GM21737 (cell line): ENCODE measurements at regions not wholly inside any gene's neighbourhood (a gene's known extent, or its start where the extent isn't known, plus 50 kb on each side); places are given as distances from the start of the nearest gene placed in this dataset.
A peak's percentile ranks its signal among the peaks of the same experiment; 100 is the strongest.

Experiments
- ATAC-seq: cut with Tn5 transposase; IDR thresholded peaks from one replicate; pipeline ENCODE4 v1.9.1; 2021; ENCODE audit warnings: mild to moderate bottlenecking, moderate library complexity; ENCODE audit not compliant: unreplicated experiment

- no peak for ATAC-seq
Observed at GRCh38 chr3:24963762-24964625, 464.1 kb upstream of the RARB start.

GRCh38 chr3:24965706-24966385, 462.2 kb upstream of the RARB start:
- no peak for ATAC-seq

GRCh38 chr3:24968036-24968435, 460.0 kb upstream of the RARB start:
- ATAC-seq = no peak

- no peak for ATAC-seq
Observed at GRCh38 chr3:24972491-24972890, 455.6 kb upstream of the RARB start.

- ATAC-seq = no peak
Observed at GRCh38 chr3:24981309-24981708, 446.8 kb upstream of the RARB start.

- no peak for ATAC-seq
Observed at GRCh38 chr3:24981924-24982323, 446.1 kb upstream of the RARB start.

GRCh38 chr3:24985668-24986067, 442.4 kb upstream of the RARB start:
- no peak for ATAC-seq

- no peak for ATAC-seq
Observed at GRCh38 chr3:24986612-24987011, 441.5 kb upstream of the RARB start.

GRCh38 chr3:24999357-24999756, 428.7 kb upstream of the RARB start:
- no peak for ATAC-seq

- no peak for ATAC-seq
Observed at GRCh38 chr3:25000971-25001591, 427.0 kb upstream of the RARB start.

GRCh38 chr3:25002052-25002451, 426.0 kb upstream of the RARB start:
- no peak for ATAC-seq

GRCh38 chr3:25007974-25008658, 419.9 kb upstream of the RARB start:
- ATAC-seq = peak; percentile 99

GRCh38 chr3:25009665-25010064, 418.4 kb upstream of the RARB start:
- no peak for ATAC-seq

GRCh38 chr3:25015599-25015998, 412.5 kb upstream of the RARB start:
- ATAC-seq = no peak

- no peak for ATAC-seq
Observed at GRCh38 chr3:25018909-25019308, 409.2 kb upstream of the RARB start.

- ATAC-seq = no peak
Observed at GRCh38 chr3:25019506-25019905, 408.6 kb upstream of the RARB start.

GRCh38 chr3:25021816-25022215, 406.2 kb upstream of the RARB start:
- no peak for ATAC-seq

GRCh38 chr3:25023876-25024275, 404.2 kb upstream of the RARB start:
- no peak for ATAC-seq

- ATAC-seq = no peak
Observed at GRCh38 chr3:25025236-25025635, 402.8 kb upstream of the RARB start.

- ATAC-seq = no peak
Observed at GRCh38 chr3:25027650-25028049, 400.4 kb upstream of the RARB start.

GRCh38 chr3:25029820-25030219, 398.2 kb upstream of the RARB start:
- no peak for ATAC-seq
